Esophagus squamous epithelium (tissue), 5 donors: ENCODE measurements at regions not wholly inside any gene's neighbourhood (a gene's known extent, or its start where the extent isn't known, plus 50 kb on each side); places are given as distances from the start of the nearest gene placed in this dataset.

ENCODE experiments used
- DNase-seq: peaks from one replicate; lab custom pipeline; 2025; lab: John Stamatoyannopoulos, UW
- H3K27ac ChIP-seq, 4 donors: fragments of 200-600 bp; sonication (generic); one replicate each; pipeline ENCODE4 v1.5.1; 2016 to 2019; ENCODE audit warnings: mild to moderate bottlenecking in 1 of 4
- H3K27me3 ChIP-seq, 4 donors: fragments of 200-600 bp; sonication (generic); 1 replicate in 3 of 4; 2 replicates in 1 of 4; pipeline versions ENCODE4 v1.5.1 to v1.6.0; 2017 to 2021; ENCODE audit warnings: antibody characterized with exemption in 1 of 4
- H3K36me3 ChIP-seq, 3 donors: fragments of 200-600 bp; sonication (generic); one replicate each; pipeline ENCODE4 v1.5.1; 2016 to 2019
- H3K4me1 ChIP-seq, 3 donors: fragments of 200-600 bp; sonication (generic); one replicate each; pipeline ENCODE4 v1.5.1; 2017 to 2019
- H3K4me3 ChIP-seq, 4 donors: fragments of 200-600 bp; sonication (generic); 1 replicate in 3 of 4; 2 replicates in 1 of 4; pipeline ENCODE4 v1.5.1; 2016 to 2019; ENCODE audit warnings: mild to moderate bottlenecking in 2 of 4, moderate library complexity in 1 of 4
- H3K9me3 ChIP-seq, 3 donors: fragments of 200-600 bp; sonication (generic); one replicate each; pipeline ENCODE4 v1.5.1; 2016 to 2019
- POLR2A ChIP-seq, 4 donors: fragments of 450-650 bp; IDR thresholded peaks; one replicate each; pipeline ENCODE4 v1.6.1; 2017; ENCODE audit warnings: antibody characterized with exemption in 4 of 4, mild to moderate bottlenecking in 4 of 4, moderate library complexity in 3 of 4
- WGBS, 2 donors: methylation state at CpG; one replicate each; pipeline ENCODE4 v1.1.5; 2018; 5-methylcytosine and 5-hydroxymethylcytosine counted together
- intact Hi-C: fragments of 100-400 bp; cut with DNase I; formaldehyde crosslinking; loops from one replicate; pipeline ENCODE4 v1.15.0; 2022
- TF ChIP-seq, protein P1 (sequence below), 6 experiments: fragments of 450-650 bp in 4 of 6; fragments of 200-600 bp in 2 of 6; sonication (generic) in 2 of 6; IDR thresholded peaks; one replicate each; pipeline ENCODE4 v1.5.1; 2016 to 2019; ENCODE audit warnings: antibody characterized with exemption in 6 of 6, mild to moderate bottlenecking in 4 of 6, moderate library complexity in 4 of 6
- donor health status: DM: yes; HTN: yes; CAD: no.

DNA sequence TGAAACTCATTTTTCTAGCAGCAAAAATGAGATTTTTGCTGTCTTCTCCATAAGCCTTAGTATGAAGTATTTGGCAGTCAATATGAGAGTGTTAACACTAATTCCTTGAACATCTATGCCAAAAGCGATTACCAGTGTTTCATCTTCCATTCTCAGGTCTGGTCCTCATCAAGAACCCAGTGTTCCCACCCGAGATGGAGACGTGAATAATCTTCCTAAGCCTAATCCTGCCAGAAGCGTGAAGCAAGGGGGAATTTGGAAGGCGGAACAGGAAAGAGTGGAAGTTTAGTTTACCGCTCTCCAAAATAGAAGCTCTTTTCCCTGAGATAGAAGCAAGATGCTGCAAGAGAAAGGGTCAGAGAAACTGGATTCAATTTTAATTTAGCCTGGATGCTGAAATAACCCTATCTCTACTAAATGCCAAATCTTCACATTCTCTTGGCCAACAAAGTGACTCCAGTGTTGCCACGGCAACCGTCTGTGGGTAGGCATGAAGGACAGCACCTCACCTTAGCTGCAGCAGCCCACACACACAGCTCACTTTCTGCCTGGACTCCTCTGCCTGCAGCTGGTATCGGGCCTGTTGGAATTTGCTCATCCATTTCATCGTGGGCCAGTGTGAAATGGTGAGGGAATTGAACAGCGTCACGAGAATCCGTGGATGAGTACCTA lies 711.1 kb downstream of the CBLN2 start:
- Histone ChIP-seq H3K4me3 (no peak overlapping the region), H3K27ac (no peak overlapping the region), H3K36me3 (no peaks in the 10 kb centered on the region), H3K27me3 (no peaks in the 10 kb centered on the region), H3K4me1 (no peaks in the 10 kb centered on the region), H3K9me3 (no peaks in the 10 kb centered on the region)
- TF ChIP-seq, protein P1, sequence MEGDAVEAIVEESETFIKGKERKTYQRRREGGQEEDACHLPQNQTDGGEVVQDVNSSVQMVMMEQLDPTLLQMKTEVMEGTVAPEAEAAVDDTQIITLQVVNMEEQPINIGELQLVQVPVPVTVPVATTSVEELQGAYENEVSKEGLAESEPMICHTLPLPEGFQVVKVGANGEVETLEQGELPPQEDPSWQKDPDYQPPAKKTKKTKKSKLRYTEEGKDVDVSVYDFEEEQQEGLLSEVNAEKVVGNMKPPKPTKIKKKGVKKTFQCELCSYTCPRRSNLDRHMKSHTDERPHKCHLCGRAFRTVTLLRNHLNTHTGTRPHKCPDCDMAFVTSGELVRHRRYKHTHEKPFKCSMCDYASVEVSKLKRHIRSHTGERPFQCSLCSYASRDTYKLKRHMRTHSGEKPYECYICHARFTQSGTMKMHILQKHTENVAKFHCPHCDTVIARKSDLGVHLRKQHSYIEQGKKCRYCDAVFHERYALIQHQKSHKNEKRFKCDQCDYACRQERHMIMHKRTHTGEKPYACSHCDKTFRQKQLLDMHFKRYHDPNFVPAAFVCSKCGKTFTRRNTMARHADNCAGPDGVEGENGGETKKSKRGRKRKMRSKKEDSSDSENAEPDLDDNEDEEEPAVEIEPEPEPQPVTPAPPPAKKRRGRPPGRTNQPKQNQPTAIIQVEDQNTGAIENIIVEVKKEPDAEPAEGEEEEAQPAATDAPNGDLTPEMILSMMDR (IDR thresholded peaks at IDR 0.05), result no peak
- TF ChIP-seq POLR2A (IDR thresholded peaks at IDR 0.05), result no peak
- 74 to 84% methylated on average over 12 to 13 of the region's 13 CpGs for WGBS, 2 donors
- no peak for DNase-seq
- intact Hi-C loops, result no loop called here

DNA sequence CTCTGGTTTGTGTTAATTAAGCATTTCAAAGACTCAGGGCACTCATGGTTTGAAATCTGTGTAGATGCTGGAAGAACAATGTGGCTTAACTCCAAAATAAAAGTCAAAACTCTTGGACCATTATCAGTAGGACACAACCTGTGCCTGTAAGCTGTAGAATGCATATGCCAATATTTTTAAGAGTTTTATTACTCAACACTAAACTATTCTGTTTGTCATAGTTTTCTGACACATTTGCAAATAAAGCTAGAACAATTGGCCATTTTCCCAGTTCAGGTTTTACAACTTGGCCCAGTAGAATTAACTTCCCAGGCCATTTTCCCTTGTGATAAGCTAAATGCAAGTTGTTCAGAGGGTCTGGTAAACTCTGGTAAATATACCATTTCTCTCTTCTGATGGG lies 713.1 kb downstream of the CBLN2 start:
- DNase-seq, result no peak
- TF ChIP-seq, protein P1 (IDR thresholded peaks at IDR 0.05), result no peak
- no peak for TF ChIP-seq POLR2A (IDR thresholded peaks at IDR 0.05)
- H3K4me3 ChIP-seq, result no peak overlapping the region
- no peaks in the 10 kb centered on the region for H3K27me3 ChIP-seq
- H3K27ac ChIP-seq, result no peak overlapping the region
- intact Hi-C loops, result no loop called here
- H3K9me3 ChIP-seq, result no peaks in the 10 kb centered on the region
- H3K4me1 ChIP-seq, result no peaks in the 10 kb centered on the region
- no peaks in the 10 kb centered on the region for H3K36me3 ChIP-seq

DNA sequence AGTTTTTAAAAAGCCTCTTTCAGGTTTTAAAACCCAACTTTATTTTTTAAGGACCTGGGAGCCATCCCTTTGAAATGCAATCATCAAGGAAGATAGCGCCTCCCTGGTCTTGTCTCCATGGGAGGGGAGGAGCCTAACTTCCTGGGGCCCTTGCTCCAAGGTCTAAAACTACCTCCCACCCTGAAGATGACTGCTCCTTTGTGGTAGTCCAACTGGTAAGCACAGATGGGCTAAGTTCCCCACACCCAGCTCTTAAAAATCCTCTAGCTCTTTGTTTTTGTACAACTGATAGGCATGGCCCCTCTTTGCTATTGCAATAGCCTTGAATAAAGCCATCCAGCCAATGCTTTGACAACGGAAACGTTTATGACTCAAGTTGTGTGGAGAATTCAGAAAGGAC lies 716.8 kb downstream of the CBLN2 start:
- DNase-seq, result no peak
- WGBS, 2 donors, result 60 to 71% methylated on average over 3 of the region's 3 CpGs
- H3K36me3 ChIP-seq, result no peaks in the 10 kb centered on the region
- H3K4me3 ChIP-seq, result no peak overlapping the region
- no peak overlapping the region for H3K27ac ChIP-seq
- H3K4me1 ChIP-seq, result no peaks in the 10 kb centered on the region
- intact Hi-C loops, result no loop called here
- no peaks in the 10 kb centered on the region for H3K9me3 ChIP-seq
- no peaks in the 10 kb centered on the region for H3K27me3 ChIP-seq
- no peak for TF ChIP-seq POLR2A (IDR thresholded peaks at IDR 0.05)
- TF ChIP-seq, protein P1 (IDR thresholded peaks at IDR 0.05), result no peak

DNA sequence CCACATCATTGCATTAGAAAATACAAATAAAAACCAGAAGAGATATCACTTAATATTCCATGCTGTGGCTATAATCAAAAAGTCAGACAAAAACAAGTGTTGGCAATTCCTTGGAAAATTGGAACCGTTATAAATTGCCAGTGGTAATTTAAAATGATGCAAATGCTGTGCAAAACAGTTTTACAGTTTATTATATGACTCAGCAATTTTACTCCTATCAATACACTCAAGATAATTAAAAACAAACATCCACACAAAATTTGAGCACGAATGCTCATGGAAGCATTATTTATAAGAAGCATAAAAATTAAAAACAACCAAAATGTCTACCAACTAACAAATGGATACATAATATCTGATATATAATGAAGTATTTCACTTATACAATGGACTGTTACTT lies 728.8 kb downstream of the CBLN2 start:
- H3K27me3 ChIP-seq, result no peaks in the 10 kb centered on the region
- H3K4me3 ChIP-seq, result no peak overlapping the region
- no peak for DNase-seq
- no peak overlapping the region for H3K27ac ChIP-seq
- 42 to 45% methylated on average over 2 of the region's 2 CpGs for WGBS, 2 donors
- H3K4me1 ChIP-seq, result no peaks in the 10 kb centered on the region
- no peak for TF ChIP-seq POLR2A (IDR thresholded peaks at IDR 0.05)
- TF ChIP-seq, protein P1 (IDR thresholded peaks at IDR 0.05), result no peak
- no peaks in the 10 kb centered on the region for H3K9me3 ChIP-seq
- intact Hi-C loops, result no loop called here
- no peaks in the 10 kb centered on the region for H3K36me3 ChIP-seq

DNA sequence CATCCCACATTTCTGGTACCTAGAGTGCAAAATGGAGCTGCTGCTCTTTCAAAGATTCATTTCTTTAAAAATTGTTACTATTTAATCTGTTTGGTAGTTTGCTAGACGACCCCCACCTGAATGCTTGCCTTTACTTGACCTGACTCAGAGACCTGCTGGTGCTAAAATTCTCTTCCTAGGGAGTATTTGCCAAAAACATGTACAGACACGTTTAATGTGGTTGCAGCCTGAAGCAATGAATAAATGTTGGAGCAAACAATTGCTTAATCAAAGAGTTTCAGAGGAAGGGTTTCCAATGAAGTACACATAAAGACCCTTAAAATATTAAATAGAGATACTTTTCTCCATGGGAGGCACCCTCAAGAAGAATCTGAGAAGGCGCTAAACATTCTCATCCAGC lies 734.4 kb downstream of the CBLN2 start:
- intact Hi-C loops, result no loop called here
- TF ChIP-seq, protein P1 (IDR thresholded peaks at IDR 0.05), result no peak
- TF ChIP-seq POLR2A (IDR thresholded peaks at IDR 0.05), result no peak
- no peak overlapping the region for H3K4me3 ChIP-seq
- no peaks in the 10 kb centered on the region for H3K27me3 ChIP-seq
- 28 to 49% methylated on average over 3 of the region's 3 CpGs for WGBS, 2 donors
- no peak overlapping the region for H3K27ac ChIP-seq
- DNase-seq, result no peak
- H3K4me1 ChIP-seq, result no peaks in the 10 kb centered on the region
- H3K36me3 ChIP-seq, result no peaks in the 10 kb centered on the region
- no peaks in the 10 kb centered on the region for H3K9me3 ChIP-seq
